Astrocyte (in vitro differentiated cells and primary cell): ENCODE measurements at regions not wholly inside any gene's neighbourhood (a gene's known extent, or its start where the extent isn't known, plus 50 kb on each side); places are given as distances from the start of the nearest gene placed in this dataset.

Source experiments
- DNase-seq: peaks from one replicate; pipeline ENCODE4 v3.0.0-alpha.2; 2010; ENCODE audit warnings: low read depth
- FAIRE-seq: peaks from 2 replicates; lab custom pipeline; 2011; peaks lifted over from hg19 to GRCh38; lab: Jason Lieb, UNC
- H2AFZ ChIP-seq: 2 replicates; pipeline ENCODE4 v1.6.0; 2012; ENCODE audit warnings: low read depth, low read length, inconsistent platforms
- H3K27ac ChIP-seq: 2 replicates; pipeline ENCODE4 v1.5.1; 2011; ENCODE audit warnings: low read depth, low read length, inconsistent platforms
- H3K27me3 ChIP-seq: 2 replicates; pipeline ENCODE4 v1.6.0; 2011; ENCODE audit warnings: low read length, inconsistent platforms; ENCODE audit not compliant: insufficient read depth
- H3K36me3 ChIP-seq: 2 replicates; pipeline ENCODE4 v1.5.1; 2011; ENCODE audit warnings: low read length, inconsistent platforms; ENCODE audit not compliant: insufficient read depth
- H3K4me1 ChIP-seq: 2 replicates; pipeline ENCODE4 v1.5.1; 2011; ENCODE audit warnings: low read length, inconsistent platforms; ENCODE audit not compliant: insufficient read depth
- H3K4me2 ChIP-seq: 2 replicates; pipeline ENCODE4 v1.6.0; 2012; ENCODE audit warnings: low read length, inconsistent platforms
- H3K4me3 ChIP-seq: 2 replicates; pipeline ENCODE4 v1.5.1; 2011; ENCODE audit warnings: low read depth, mild to moderate bottlenecking, low read length, inconsistent platforms; ENCODE audit not compliant: insufficient read depth
- H3K79me2 ChIP-seq: 2 replicates; pipeline ENCODE4 v1.6.0; 2012; ENCODE audit warnings: mild to moderate bottlenecking, low read length, inconsistent platforms; ENCODE audit not compliant: insufficient read depth
- H3K9ac ChIP-seq: 2 replicates; pipeline ENCODE4 v1.6.0; 2012; ENCODE audit warnings: mild to moderate bottlenecking, low read length, inconsistent platforms
- H3K9me3 ChIP-seq: 2 replicates; pipeline ENCODE4 v1.5.1; 2012; ENCODE audit warnings: low read depth, mild to moderate bottlenecking, low read length, inconsistent platforms; ENCODE audit not compliant: insufficient read depth
- H4K20me1 ChIP-seq: 2 replicates; pipeline ENCODE4 v1.6.0; 2012; ENCODE audit warnings: low read length, inconsistent platforms; ENCODE audit not compliant: insufficient read depth
- H3K27ac Mint-ChIP-seq: one replicate; pipeline ENCODE4 v1.8.0; 2021; ENCODE audit warnings: mild to moderate bottlenecking, mixed read lengths; ENCODE audit not compliant: unreplicated experiment
- H3K27me3 Mint-ChIP-seq: one replicate; pipeline ENCODE4 v1.8.0; 2021; ENCODE audit warnings: low read depth, mixed read lengths; ENCODE audit not compliant: unreplicated experiment
- H3K36me3 Mint-ChIP-seq: one replicate; pipeline ENCODE4 v1.8.0; 2021; ENCODE audit warnings: low read depth, mixed read lengths; ENCODE audit not compliant: unreplicated experiment
- H3K4me1 Mint-ChIP-seq: one replicate; pipeline ENCODE4 v1.8.0; 2021; ENCODE audit warnings: low read depth, mixed read lengths; ENCODE audit not compliant: unreplicated experiment
- H3K4me3 Mint-ChIP-seq: one replicate; pipeline ENCODE4 v1.8.0; 2021; ENCODE audit warnings: mild to moderate bottlenecking, moderate library complexity, mixed read lengths; ENCODE audit not compliant: unreplicated experiment
- H3K9me3 Mint-ChIP-seq: one replicate; pipeline ENCODE4 v1.8.0; 2021; ENCODE audit warnings: mild to moderate bottlenecking, mixed read lengths; ENCODE audit not compliant: unreplicated experiment
- EZH2 ChIP-seq: IDR thresholded peaks from 2 replicates; pipeline ENCODE4 v1.6.1; 2012; ENCODE audit warnings: mild to moderate bottlenecking, low read length, inconsistent platforms; ENCODE audit not compliant: insufficient read depth
- TF ChIP-seq, protein P1 (sequence below): IDR thresholded peaks from 2 replicates; pipeline ENCODE4 v1.5.1; 2011; ENCODE audit warnings: low read depth, mild to moderate bottlenecking, inconsistent platforms, low read length, moderate library complexity; ENCODE audit not compliant: insufficient read depth

DNA sequence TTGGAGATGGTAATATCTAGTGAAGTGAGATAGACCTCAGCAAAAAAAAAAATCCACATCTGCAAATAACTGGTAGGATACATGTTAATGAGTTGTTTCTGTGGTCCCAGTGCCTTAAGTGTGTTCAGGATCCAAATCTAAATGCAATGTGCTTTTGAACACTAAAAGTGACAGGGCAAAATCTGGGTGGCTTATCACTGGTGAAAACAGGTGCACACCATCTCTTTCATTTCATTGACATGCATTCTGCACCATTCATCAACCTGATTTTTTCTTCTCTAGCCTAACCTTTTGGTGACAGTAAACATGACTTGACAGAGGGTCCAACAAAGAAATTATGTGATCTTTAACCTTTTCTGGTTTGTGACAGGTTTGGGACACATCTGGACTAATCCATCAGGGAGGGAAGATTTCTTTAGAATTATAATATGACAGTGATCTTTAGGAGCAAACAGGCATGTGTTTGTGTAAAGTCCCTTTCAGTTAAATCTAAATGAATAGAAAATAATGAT lies 201.6 kb upstream of the NEGR1 start:
- Histone ChIP-seq H3K4me2 (no peak overlapping the region), H2AFZ (no peak overlapping the region), H3K4me3 (no peak overlapping the region), H3K27ac (no peak overlapping the region), H4K20me1 (no peaks in the 10 kb centered on the region), H3K9ac (no peak overlapping the region), H3K36me3 (no peaks in the 10 kb centered on the region), H3K27me3 (no peaks in the 10 kb centered on the region), H3K79me2 (no peaks in the 10 kb centered on the region), H3K9me3 (no peaks in the 10 kb centered on the region), H3K4me1 (no peaks in the 10 kb centered on the region)
- no peak overlapping the region for H3K27ac Mint-ChIP-seq
- FAIRE-seq (no peak), DNase-seq (no peak)
- TF ChIP-seq, protein P1, sequence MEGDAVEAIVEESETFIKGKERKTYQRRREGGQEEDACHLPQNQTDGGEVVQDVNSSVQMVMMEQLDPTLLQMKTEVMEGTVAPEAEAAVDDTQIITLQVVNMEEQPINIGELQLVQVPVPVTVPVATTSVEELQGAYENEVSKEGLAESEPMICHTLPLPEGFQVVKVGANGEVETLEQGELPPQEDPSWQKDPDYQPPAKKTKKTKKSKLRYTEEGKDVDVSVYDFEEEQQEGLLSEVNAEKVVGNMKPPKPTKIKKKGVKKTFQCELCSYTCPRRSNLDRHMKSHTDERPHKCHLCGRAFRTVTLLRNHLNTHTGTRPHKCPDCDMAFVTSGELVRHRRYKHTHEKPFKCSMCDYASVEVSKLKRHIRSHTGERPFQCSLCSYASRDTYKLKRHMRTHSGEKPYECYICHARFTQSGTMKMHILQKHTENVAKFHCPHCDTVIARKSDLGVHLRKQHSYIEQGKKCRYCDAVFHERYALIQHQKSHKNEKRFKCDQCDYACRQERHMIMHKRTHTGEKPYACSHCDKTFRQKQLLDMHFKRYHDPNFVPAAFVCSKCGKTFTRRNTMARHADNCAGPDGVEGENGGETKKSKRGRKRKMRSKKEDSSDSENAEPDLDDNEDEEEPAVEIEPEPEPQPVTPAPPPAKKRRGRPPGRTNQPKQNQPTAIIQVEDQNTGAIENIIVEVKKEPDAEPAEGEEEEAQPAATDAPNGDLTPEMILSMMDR = no peak
- TF ChIP-seq EZH2 = no peak
- H3K27me3 Mint-ChIP-seq = no peaks in the 10 kb centered on the region
- peaks cover 2% of the 10 kb centered on the region for H3K4me1 Mint-ChIP-seq
- H3K9me3 Mint-ChIP-seq = peaks cover 10% of the 10 kb centered on the region
- H3K4me3 Mint-ChIP-seq = no peak overlapping the region
- no peaks in the 10 kb centered on the region for H3K36me3 Mint-ChIP-seq

- no peaks in the 10 kb centered on the region for H3K27me3 Mint-ChIP-seq
- peaks cover 13% of the 10 kb centered on the region for H3K9me3 Mint-ChIP-seq
- no peak for FAIRE-seq
Observed at GRCh38 chr1:72482736-72483413, 200.5 kb upstream of the NEGR1 start.

More at GRCh38 chr1:72482736-72483413, 200.5 kb upstream of the NEGR1 start:
- H3K27ac Mint-ChIP-seq = no peak overlapping the region
- Histone ChIP-seq H3K27ac (no peak overlapping the region), H3K9ac (no peak overlapping the region), H3K36me3 (no peaks in the 10 kb centered on the region), H4K20me1 (no peaks in the 10 kb centered on the region), H3K27me3 (no peaks in the 10 kb centered on the region), H3K9me3 (no peaks in the 10 kb centered on the region), H3K4me2 (no peak overlapping the region), H3K4me1 (no peaks in the 10 kb centered on the region), H2AFZ (no peak overlapping the region), H3K4me3 (no peak overlapping the region), H3K79me2 (no peaks in the 10 kb centered on the region)
- H3K4me1 Mint-ChIP-seq = peaks cover 2% of the 10 kb centered on the region
- H3K4me3 Mint-ChIP-seq = no peak overlapping the region
- no peak for TF ChIP-seq EZH2
- TF ChIP-seq, protein P1 = no peak
- DNase-seq = no peak
- no peaks in the 10 kb centered on the region for H3K36me3 Mint-ChIP-seq
